HG03025 (cell line): ENCODE measurements at regions not wholly inside any gene's neighbourhood (a gene's known extent, or its start where the extent isn't known, plus 50 kb on each side); places are given as distances from the start of the nearest gene placed in this dataset.

Experiments used
- ATAC-seq: cut with Tn5 transposase; IDR thresholded peaks from one replicate; pipeline ENCODE4 v1.9.1; 2021; ENCODE audit warnings: mild to moderate bottlenecking, moderate library complexity; ENCODE audit not compliant: unreplicated experiment, low FRiP score

DNA sequence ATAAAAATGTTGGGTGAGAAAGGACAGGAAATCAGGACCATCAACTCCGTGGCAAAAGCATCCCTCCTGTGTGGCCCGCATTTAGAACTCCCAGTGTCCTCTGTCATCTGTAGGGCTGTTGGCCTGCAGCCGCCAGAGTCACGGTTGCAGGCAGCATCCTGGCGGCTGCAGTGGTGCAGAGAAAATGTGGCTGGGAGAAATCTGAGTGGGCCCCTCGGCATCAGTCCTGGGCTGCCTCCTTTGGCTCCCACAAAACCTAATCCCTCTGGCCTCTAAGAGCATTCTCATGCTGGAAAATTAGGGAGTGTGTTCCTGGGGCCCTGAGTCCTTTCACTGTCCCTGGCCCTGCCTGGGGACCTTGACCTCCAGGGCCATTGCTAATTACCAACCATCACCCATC, 121.9 kb downstream of the WT1 start:
- ATAC-seq = no peak

DNA sequence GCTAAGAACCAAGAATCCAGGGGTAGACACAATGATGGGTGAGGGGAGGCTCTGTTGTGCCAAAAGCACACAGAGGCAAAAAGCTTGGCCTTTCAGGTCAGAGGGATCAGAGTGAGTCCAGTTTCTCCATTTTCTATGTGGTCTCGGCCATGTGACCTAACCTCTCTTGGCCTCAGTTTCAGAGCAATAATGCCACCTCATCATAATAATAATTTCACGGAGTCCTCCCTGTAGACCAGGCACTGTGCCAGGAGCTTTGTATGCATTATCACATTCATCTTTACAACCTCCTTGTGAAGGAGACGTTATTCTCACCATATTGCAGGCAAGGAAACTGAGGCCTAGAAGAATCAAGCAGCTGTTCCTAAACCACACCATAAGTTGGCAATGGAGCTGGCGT, 120.2 kb downstream of the WT1 start:
- no peak for ATAC-seq

DNA sequence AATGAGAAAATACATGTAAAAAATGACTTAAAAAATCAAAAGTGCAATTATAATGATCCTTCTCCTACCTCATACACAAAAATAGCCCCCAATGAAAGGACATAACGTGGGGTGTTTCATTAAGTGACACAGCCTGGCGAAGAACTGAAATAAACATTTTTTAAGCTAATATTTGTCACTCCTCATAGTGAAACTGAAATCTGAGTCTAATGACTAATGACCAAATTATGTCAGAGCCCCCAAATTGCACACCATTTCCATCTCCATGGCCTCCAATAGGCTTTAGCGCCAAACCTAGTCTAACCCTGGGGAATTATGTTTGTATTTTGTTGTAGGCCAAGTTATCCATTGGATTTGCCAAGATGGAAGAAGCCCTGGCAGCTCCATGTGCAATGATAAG, 119.1 kb downstream of the WT1 start:
- no peak for ATAC-seq

DNA sequence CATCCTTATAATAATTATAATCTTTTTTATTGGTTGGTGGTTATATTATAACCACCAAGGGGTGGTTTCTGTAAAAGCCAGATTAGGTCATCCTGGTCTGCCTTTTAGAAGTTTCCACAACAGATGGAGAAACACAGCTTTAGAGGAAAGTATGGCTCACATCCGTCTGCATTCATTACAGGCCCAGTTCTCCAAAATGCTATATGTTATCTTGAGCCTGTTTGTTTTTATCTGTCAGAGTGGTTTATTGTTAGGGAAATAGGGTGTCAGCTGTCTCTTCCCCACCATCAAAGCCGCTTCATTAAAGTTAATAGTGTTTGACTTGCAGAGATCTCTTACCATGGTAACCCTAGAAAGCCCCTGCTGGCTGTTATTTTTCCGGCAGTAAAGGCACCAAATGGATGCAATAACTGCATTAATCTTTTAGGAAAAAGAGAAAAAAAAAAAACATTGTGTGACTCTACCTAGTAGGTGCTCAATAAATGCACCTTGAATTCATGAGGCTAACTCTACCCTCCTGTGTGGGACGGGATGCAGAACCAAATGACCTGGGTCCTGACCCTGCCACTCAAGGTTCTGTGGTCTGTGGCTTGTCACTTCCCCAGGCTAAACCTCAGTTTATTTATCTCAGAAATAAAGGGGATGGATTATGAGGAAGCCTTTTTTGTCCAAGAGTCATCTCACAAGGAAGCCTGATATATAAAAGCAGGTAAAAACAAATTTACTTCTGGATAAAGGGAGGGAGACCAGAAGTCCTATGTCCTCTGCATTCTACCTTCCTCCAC, 118.3 kb downstream of the WT1 start:
- ATAC-seq = no peak

DNA sequence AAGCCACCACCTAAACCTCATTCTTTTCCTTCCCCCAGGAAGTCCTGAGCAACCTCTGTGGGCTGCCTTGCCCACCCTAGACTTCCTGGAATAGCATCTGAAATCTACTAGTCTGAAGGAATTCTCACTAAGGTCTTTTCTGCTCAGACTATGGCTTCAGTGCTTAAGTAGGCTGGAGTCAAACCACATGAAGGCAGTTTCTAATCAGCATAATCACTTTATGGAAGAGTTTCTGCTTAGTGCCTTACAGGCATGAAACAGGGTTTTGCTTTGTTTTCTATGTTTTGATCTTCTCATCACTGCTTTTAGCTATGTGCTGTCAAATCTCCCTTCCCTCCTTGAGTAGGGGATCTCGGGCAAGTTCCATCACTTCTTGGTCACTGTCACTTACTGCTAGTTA, 117.7 kb downstream of the WT1 start:
- no peak for ATAC-seq

DNA sequence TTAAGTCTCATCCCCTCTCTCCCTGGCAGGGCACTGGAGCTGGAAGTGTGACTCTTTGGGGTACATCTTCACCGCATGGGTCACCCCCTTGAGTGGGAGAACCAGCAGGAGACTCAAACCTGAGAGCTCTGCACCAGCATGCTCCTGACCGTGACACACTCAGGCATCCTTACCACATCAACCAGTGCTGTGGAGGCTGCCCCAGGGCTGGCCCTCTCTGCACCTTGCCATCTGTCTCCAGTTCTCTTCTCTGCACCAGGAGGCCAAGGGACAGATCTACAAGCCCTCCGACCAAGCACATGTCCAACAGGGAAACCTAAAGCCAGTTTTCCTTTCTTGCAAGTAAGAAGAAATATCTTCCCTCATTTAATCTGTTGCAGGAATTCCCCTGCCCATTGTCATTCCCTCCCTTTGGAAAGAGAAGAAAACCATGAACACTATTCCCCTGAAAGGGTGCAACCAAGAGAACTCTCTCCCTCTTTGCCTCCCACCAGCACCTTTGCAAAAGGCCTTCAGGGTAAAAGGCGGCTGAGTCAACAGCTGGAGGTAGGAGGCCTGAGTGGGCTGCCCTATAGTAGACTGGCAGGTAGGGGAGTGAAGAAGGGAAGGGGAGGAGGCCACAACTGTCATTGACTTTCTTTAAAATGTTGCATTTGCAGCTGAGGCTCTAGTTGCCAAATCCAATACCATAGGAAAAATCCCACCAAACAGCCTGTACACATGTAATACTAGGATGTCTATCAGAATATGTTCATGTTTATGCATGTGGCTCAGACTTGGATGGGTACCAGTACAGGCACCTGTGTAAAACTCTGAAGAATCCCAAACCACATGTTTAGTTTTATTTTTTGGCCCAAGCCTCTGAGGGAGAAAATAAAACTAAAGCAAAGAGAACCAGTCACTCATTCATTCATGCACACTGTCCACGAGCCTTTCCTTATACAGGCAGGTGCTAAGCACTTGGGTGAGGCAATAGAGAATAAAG, 117.0 kb downstream of the WT1 start:
- ATAC-seq = no peak

DNA sequence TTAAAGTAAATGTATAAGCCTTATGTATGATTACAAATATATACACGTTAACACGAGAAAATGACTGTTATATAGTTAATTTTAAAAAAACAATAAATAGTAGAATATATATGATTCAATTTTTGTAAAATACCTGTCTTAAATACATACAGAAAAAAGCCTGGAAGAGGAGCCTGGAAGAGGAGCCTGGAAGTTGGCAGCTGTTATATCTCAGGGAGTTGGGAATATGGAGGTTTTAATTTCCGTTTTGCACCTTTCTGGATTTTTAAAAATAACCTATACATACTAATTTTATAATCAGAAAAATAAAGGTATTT, 111.6 kb downstream of the WT1 start:
- no peak for ATAC-seq

DNA sequence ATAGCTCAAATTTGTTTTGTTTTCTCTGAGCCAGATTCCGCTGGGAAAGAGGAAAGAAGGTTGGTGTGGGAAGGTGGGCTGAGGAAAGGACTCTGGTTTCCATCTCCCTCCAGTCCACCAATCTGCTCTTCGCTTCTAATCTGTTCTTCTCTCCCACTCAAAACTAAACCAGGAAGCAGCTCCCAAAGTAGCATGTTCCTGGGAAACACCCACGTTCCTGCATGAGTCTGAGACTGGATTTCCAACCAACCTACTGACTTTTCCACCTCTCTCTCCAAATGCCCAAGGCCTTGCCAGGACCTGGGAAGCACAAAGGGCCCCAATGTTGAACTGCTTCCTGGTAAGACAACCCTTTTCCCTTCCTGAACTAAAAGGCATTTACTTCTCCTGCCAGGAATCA, 110.2 kb downstream of the WT1 start:
- no peak for ATAC-seq

DNA sequence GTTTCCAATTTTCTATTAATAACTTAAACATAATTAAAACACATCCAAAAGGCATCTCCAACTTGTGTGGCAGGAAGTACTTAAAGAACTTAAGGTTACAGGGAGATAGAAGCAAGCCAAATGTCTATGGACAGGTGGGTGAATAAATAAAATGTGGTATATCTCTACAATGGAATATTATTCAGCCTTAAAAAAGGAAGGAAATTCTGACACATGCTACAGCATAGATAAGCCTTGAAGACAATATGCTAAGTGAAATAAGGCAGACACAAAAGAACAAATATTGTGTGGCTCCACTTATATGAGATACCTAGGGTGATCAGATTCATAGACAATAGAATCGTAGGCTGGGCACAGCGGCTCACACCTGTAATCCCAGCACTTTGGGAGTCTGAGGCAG, 109.6 kb downstream of the WT1 start:
- ATAC-seq = no peak

DNA sequence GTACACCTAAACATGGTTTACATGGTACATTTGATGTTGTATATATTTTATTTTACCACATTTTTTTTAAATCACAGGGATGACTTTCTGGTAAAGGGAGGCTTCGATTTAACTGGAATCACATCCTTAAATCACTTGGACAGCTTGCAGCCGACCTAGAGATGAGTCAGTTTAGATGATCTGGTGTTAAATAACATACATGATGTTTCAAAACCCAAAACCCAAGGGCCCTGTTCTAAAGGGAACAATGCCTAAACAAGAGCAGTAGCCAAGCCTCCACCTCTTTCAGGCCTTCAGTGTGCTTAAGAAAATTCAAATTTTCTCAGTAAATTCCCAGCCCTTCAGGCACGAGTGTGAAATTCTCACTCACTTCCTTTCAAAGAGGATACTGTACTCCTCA, 108.8 kb downstream of the WT1 start:
- ATAC-seq = no peak

DNA sequence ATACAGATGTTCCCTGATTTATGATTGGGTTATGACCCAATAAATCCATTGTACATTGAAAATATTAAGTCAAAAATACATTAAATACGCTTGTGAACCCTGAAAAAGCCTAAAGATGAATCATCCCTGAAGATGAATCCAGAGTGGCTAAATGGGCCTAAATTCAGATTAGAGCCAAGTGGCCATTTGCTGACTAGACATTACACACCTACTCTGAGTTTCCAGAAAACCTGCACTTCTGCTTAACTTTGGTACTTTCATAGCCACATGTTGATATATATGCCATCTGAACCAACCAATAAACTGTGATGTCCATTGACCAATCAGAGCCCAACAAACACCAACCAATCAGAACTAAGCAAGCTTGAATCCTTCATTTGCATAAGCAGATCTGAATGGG, 106.9 kb downstream of the WT1 start:
- no peak for ATAC-seq

DNA sequence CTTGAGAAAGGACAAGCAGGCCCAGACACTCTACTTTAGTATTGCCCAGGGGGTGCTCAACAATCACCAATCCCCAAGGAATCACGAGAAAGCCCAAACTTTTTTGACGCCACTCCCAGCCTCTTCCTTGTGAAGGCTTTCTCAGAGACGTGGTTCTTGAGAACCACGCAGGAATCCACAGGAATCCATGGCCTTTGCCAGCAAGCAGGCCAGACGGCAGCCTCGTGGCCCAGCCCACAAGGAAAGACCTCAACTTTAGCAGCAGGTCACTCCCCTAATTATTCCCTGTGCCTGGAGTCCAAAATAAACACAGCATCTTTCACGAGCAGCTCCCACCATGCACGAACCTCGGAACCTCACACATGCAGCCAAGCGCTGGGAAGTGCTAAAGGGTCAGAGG, 104.2 kb downstream of the WT1 start:
- no peak for ATAC-seq

DNA sequence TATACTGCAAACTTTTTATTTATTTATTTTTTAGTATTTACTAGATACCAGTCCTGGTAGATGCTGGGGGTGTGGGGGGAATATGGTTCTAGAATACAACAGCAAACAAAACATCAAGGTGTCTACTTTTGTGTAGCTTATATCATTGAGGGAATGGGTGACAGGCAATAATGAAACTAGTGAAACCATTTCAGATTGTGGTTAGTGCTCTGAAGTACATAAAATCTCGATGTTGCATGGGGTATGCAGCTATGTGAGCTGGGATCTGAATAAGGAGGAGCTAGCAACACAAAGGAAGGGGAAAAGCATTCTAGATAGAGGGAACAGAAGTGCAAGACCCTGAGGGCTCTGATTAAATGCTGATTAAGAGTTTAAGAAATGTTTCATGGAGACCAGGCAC, 103.5 kb downstream of the WT1 start:
- no peak for ATAC-seq

DNA sequence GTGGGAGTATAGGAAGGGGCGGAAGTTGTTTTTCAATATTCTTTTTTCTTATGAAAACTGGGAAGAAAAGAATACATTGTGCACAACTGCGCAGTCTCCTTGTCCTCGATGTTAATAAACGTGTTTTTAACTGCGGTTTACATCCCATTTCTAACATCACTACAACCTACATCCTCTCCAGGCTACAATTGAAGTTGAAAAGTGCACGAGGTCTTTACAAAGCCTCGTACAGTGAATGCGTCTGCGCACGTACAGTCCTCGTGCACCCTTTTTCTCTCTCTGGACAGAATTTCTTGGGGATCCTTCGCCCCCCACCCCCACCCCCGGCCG, 102.4 kb downstream of the WT1 start:
- ATAC-seq = no peak

DNA sequence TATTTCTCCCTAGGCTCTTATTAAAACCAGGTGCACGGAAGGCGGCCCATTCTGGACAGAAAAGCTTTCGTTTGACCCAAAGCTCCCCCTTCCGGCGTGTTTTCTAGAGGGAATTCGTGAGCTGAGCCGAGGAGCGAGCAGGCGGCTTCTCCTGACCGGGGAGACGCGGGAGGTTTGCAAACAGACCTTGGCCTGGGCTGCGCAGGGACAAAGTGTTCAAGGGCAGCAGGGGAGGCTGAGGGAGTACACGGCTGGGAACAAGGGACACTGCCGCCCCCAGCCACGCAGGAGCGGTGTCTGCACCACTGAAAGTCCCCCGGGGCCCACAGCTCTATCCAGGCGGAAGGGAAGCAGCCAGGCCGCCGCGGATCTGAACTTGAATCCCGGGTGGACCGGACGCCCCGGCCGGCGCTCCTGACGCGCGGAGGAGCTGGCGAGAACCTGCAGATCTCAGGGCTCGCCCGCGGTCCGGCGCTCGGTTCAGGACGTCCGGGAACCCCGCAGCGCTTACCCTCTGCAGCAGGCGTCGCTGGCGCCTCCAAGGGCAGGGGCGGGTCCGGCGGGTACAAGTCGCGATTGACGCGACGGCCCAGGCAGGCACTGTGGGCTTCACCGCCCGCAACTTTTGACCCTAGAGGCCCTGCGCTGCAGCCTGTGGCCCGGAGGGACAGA, 101.9 kb downstream of the WT1 start:
- no peak for ATAC-seq

DNA sequence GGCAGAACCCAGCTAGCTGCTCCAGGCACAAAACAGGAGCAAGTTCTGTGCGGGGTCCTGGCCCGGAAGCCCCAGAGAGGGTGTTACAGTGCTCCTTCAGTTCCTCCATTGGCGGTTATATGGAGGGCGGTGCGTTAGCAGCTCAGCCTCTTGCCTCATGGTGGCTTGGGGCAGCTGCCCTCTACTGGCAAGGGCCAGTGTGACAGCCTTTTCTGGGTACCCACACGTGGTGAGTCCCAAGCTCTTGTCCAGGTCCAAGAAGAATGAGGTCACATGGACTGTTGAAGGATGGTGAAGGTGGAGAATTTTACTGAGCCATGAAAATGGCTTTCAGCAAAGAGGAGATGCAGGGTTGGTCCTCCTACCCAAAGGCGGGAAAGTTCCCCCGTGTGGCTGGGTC, 100.5 kb downstream of the WT1 start:
- ATAC-seq = no peak
